ENCODE measurements at regions not wholly inside any gene's neighbourhood (a gene's known extent, or its start where the extent isn't known, plus 50 kb on each side); places are given as distances from the start of the nearest gene placed in this dataset.

DNA sequence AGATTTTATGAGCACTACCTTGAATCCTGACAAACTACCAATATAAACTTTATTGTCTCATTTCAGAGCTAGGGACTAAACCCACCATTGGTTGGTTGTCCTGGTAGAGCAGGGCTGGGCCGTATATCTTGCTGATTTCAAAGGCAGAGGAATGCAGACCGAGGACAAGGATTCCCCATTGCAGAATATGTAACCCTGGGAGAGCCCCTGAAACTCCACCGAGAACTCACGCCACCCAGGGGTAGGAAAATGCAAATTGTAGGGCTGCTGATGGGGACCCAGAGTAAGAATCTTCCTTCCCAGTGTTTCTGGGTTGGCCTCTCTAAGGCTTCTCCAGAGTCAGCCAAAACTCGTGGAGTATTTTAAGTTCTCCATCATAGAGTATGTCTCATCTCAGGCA, 235.3 kb downstream of the ABHD5 start:
- ChIA-PET CTCF (no interaction called here), POLR2A (no interaction called here)
- in situ Hi-C loops (cut with HindIII; ENCODE audit: low pct_unique_long_range_greater_than_20kb, low sequenced_read_pairs), result no loop called here

DNA sequence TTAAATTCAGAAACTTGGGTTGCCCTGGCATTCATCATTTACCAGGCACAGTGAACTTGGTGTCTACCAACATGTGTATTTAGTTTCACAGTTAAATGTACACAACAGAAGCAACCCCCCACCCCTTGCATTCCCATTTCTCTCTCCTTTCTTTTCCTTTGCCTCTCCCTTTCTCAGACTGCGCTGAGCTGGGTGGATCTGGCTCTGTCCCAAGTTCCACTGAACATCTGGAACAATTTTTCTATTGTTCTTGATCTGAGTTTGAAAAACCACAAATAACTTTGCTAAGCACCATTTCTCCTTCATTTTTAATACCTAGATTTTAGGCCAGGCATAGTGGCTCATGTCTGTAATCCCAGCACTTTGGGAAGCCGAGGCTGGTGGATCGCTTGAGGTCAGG, 242.2 kb downstream of the ABHD5 start:
- no peak for ATAC-seq
- in situ Hi-C loops (cut with HindIII; ENCODE audit: low pct_unique_long_range_greater_than_20kb, low sequenced_read_pairs), result no loop called here
- intact Hi-C loops (cut with micrococcal nuclease; ENCODE audit: unreplicated experiment), result no loop called here
- POLR2A ChIA-PET, result no interaction called here
- Histone ChIP-seq H3K4me1 (ENCODE audit: control insufficient read depth, insufficient read depth, low read length) (no peaks in the 10 kb centered on the region), H3K9me3 (ENCODE audit: control insufficient read depth, insufficient read depth, low read depth, low read length) (no peaks in the 10 kb centered on the region), H3K36me3 (ENCODE audit: control insufficient read depth, insufficient read depth, low read length) (no peaks in the 10 kb centered on the region), H3K27me3 (ENCODE audit: control insufficient read depth, insufficient read depth, low read length) (no peaks in the 10 kb centered on the region), H3K4me3 (ENCODE audit: low read depth in 2 of 2, low read length in 2 of 2) (no peak overlapping the region), H3K27ac (ENCODE audit: low read length) (no peak overlapping the region)
- CTCF ChIA-PET, result no interaction called here
- TF ChIP-seq, protein P1, sequence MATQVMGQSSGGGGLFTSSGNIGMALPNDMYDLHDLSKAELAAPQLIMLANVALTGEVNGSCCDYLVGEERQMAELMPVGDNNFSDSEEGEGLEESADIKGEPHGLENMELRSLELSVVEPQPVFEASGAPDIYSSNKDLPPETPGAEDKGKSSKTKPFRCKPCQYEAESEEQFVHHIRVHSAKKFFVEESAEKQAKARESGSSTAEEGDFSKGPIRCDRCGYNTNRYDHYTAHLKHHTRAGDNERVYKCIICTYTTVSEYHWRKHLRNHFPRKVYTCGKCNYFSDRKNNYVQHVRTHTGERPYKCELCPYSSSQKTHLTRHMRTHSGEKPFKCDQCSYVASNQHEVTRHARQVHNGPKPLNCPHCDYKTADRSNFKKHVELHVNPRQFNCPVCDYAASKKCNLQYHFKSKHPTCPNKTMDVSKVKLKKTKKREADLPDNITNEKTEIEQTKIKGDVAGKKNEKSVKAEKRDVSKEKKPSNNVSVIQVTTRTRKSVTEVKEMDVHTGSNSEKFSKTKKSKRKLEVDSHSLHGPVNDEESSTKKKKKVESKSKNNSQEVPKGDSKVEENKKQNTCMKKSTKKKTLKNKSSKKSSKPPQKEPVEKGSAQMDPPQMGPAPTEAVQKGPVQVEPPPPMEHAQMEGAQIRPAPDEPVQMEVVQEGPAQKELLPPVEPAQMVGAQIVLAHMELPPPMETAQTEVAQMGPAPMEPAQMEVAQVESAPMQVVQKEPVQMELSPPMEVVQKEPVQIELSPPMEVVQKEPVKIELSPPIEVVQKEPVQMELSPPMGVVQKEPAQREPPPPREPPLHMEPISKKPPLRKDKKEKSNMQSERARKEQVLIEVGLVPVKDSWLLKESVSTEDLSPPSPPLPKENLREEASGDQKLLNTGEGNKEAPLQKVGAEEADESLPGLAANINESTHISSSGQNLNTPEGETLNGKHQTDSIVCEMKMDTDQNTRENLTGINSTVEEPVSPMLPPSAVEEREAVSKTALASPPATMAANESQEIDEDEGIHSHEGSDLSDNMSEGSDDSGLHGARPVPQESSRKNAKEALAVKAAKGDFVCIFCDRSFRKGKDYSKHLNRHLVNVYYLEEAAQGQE (IDR thresholded peaks at IDR 0.05; ENCODE audit: insufficient read depth in 1 of 2, low read depth in 2 of 2, low read length in 1 of 2), result no peak
- TF ChIP-seq POLR2AphosphoS5 (IDR thresholded peaks at IDR 0.05; ENCODE audit: low read depth, low read length) (no peak), SIN3A (IDR thresholded peaks at IDR 0.05; ENCODE audit: borderline replicate concordance, insufficient read depth, low read depth, low read length) (no peak), TCF7L2 (IDR thresholded peaks at IDR 0.05; ENCODE audit: low read depth, low read length) (no peak)
- TF ChIP-seq, protein P2, sequence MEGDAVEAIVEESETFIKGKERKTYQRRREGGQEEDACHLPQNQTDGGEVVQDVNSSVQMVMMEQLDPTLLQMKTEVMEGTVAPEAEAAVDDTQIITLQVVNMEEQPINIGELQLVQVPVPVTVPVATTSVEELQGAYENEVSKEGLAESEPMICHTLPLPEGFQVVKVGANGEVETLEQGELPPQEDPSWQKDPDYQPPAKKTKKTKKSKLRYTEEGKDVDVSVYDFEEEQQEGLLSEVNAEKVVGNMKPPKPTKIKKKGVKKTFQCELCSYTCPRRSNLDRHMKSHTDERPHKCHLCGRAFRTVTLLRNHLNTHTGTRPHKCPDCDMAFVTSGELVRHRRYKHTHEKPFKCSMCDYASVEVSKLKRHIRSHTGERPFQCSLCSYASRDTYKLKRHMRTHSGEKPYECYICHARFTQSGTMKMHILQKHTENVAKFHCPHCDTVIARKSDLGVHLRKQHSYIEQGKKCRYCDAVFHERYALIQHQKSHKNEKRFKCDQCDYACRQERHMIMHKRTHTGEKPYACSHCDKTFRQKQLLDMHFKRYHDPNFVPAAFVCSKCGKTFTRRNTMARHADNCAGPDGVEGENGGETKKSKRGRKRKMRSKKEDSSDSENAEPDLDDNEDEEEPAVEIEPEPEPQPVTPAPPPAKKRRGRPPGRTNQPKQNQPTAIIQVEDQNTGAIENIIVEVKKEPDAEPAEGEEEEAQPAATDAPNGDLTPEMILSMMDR (IDR thresholded peaks at IDR 0.05), result no peak
- BruUV-seq (replicated peaks), result no TSS peak
- no peak for DNase-seq (ENCODE audit: low read depth, low spot score)

More for the DNA sequence above, 235.3 kb downstream of the ABHD5 start:
- no peaks in the 10 kb centered on the region for H3K27me3 ChIP-seq (ENCODE audit: control insufficient read depth, insufficient read depth, low read length)
- DNase-seq (ENCODE audit: low read depth, low spot score) (no peak), ATAC-seq (no peak)
- H3K4me3 ChIP-seq (ENCODE audit: low read depth in 2 of 2, low read length in 2 of 2), result no peak overlapping the region
- intact Hi-C loops (cut with micrococcal nuclease; ENCODE audit: unreplicated experiment), result no loop called here
- no peaks in the 10 kb centered on the region for H3K9me3 ChIP-seq (ENCODE audit: control insufficient read depth, insufficient read depth, low read depth, low read length)
- TF ChIP-seq SIN3A (IDR thresholded peaks at IDR 0.05; ENCODE audit: borderline replicate concordance, insufficient read depth, low read depth, low read length) (no peak), TCF7L2 (IDR thresholded peaks at IDR 0.05; ENCODE audit: low read depth, low read length) (no peak), POLR2AphosphoS5 (IDR thresholded peaks at IDR 0.05; ENCODE audit: low read depth, low read length) (no peak)
- TF ChIP-seq, protein P2 (IDR thresholded peaks at IDR 0.05), result no peak
- TF ChIP-seq, protein P1 (IDR thresholded peaks at IDR 0.05; ENCODE audit: insufficient read depth in 1 of 2, low read depth in 2 of 2, low read length in 1 of 2), result no peak
- no peak overlapping the region for H3K27ac ChIP-seq (ENCODE audit: low read length)
- H3K36me3 ChIP-seq (ENCODE audit: control insufficient read depth, insufficient read depth, low read length), result no peaks in the 10 kb centered on the region
- BruUV-seq (replicated peaks), result no TSS peak
- H3K4me1 ChIP-seq (ENCODE audit: control insufficient read depth, insufficient read depth, low read length), result no peaks in the 10 kb centered on the region

Data from Panc1 (cell line).